ENCODE measurements at regions not wholly inside any gene's neighbourhood (a gene's known extent, or its start where the extent isn't known, plus 50 kb on each side); places are given as distances from the start of the nearest gene placed in this dataset.

DNA sequence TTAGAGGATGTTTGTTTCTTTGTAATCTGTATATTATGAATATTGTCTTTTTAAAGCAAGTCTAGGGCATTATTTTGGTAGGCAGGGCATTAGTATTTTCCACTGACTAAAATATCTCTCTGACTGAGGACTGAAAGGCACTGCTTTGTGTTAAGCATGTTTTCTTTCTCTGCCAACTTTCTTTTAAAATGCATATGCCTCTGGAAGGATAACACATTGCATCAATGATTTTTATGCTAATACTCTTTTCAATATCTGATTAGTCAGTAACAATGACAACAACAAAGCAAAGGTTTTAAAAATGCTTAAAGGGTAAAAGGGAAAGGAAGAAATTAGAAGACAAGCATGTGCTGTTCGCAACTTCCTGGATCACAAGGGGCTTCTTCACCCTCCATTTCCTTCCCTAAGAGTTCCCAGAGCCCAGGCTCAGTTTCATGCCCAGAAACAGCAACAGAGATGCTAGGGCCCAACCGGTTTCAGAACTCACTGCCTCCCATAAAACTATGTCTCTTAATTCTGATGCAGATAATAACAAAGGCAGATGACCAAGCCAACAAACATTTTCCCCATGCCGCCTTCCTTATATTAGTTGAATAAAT is 786.8 kb upstream of the ACVR2A start:
- Histone ChIP-seq H3K9me2 (ENCODE audit: insufficient read depth) (no peaks in the 10 kb centered on the region), H3K4me3 (replicated peaks in 1 of 2; ENCODE audit: low read depth in 1 of 2, low read length in 2 of 2) (no peak overlapping the region), H3K4me2 (ENCODE audit: low read length) (no peak overlapping the region), H3K36me3 (ENCODE audit: control insufficient read depth in 1 of 2, insufficient read depth in 2 of 2, low read length in 2 of 2) (no peaks in the 10 kb centered on the region), H3K9me3 (ENCODE audit: control insufficient read depth in 1 of 2, insufficient read depth in 1 of 2, low read depth in 1 of 2, low read length in 2 of 2) (no peaks in the 10 kb centered on the region), H3K9ac (ENCODE audit: low read length) (no peak overlapping the region), H3K27ac (ENCODE audit: low read depth, low read length) (no peak overlapping the region), H3K27me3 (ENCODE audit: insufficient read depth, low read length) (no peaks in the 10 kb centered on the region), H4K20me1 (ENCODE audit: insufficient read depth) (no peaks in the 10 kb centered on the region), H3K4me1 (ENCODE audit: control insufficient read depth in 1 of 2, insufficient read depth in 2 of 2, low read length in 2 of 2) (no peaks in the 10 kb centered on the region), H3K79me2 (ENCODE audit: insufficient read depth, low read length) (no peaks in the 10 kb centered on the region), H2AFZ (ENCODE audit: low read depth, low read length, poor library complexity, severe bottlenecking) (no peak overlapping the region)
- RAD21 ChIA-PET (ENCODE audit: low non-redundant PET in 1 of 2, low total read pairs in 2 of 2, uncharacterized antibody in 2 of 2, unreplicated experiment in 2 of 2), result no interaction called here
- BruUV-seq (replicated peaks), result no TSS peak
- TF ChIP-seq, protein P1, sequence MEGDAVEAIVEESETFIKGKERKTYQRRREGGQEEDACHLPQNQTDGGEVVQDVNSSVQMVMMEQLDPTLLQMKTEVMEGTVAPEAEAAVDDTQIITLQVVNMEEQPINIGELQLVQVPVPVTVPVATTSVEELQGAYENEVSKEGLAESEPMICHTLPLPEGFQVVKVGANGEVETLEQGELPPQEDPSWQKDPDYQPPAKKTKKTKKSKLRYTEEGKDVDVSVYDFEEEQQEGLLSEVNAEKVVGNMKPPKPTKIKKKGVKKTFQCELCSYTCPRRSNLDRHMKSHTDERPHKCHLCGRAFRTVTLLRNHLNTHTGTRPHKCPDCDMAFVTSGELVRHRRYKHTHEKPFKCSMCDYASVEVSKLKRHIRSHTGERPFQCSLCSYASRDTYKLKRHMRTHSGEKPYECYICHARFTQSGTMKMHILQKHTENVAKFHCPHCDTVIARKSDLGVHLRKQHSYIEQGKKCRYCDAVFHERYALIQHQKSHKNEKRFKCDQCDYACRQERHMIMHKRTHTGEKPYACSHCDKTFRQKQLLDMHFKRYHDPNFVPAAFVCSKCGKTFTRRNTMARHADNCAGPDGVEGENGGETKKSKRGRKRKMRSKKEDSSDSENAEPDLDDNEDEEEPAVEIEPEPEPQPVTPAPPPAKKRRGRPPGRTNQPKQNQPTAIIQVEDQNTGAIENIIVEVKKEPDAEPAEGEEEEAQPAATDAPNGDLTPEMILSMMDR (IDR thresholded peaks at IDR 0.05 in 2 of 3, conservative IDR thresholded peaks at IDR 0.05 in 1 of 3; ENCODE audit: borderline replicate concordance in 1 of 3, insufficient read depth in 1 of 3, low read depth in 2 of 3, low read length in 2 of 3), result no peak
- no peak for TF ChIP-seq ZNF274 (IDR thresholded peaks at IDR 0.05; ENCODE audit: low read depth, low read length)
- no peak for TF ChIP-seq ELF1 (IDR thresholded peaks at IDR 0.05; ENCODE audit: borderline replicate concordance, low read depth)
- TF ChIP-seq EGR1 (IDR thresholded peaks at IDR 0.05; ENCODE audit: low read depth), result no peak
- TF ChIP-seq, protein P2, sequence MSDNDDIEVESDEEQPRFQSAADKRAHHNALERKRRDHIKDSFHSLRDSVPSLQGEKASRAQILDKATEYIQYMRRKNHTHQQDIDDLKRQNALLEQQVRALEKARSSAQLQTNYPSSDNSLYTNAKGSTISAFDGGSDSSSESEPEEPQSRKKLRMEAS (IDR thresholded peaks at IDR 0.05), result no peak
- TF ChIP-seq POLR2A (IDR thresholded peaks at IDR 0.05; ENCODE audit: borderline replicate concordance, extremely low read depth, insufficient read depth, insufficient read length), result no peak
- no peak for ATAC-seq
- intact Hi-C loops (cut with micrococcal nuclease), result no loop called here
- CTCF ChIA-PET, result no interaction called here
- POLR2A ChIA-PET, result no interaction called here
- DNase-seq (ENCODE audit: low read depth, low spot score), result no peak

DNA sequence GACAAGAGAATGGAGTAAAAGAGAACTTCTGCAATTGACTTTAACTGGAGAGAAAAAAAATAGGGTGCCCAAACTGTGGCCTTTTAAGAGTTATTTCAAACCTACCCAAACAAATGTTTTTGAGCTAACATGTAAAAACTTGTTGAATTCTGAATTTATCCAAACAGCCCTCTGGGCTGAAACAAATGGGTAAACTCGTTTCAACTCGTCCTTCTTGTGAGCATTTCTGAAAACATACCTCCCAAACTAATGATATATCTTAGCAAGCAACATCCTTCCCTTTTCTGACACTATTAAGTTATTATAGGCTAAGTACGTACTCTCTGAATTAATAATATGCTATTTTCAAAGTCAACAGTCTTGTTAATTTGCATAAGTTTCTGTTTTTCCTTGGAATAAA is 793.0 kb upstream of the ACVR2A start:
- ATAC-seq (no peak), DNase-seq (ENCODE audit: low read depth, low spot score) (no peak)
- POLR2A ChIA-PET, result no interaction called here
- Histone ChIP-seq H3K4me2 (ENCODE audit: low read length) (no peak overlapping the region), H3K4me1 (ENCODE audit: control insufficient read depth in 1 of 2, insufficient read depth in 2 of 2, low read length in 2 of 2) (no peaks in the 10 kb centered on the region), H3K9ac (ENCODE audit: low read length) (no peak overlapping the region), H3K79me2 (ENCODE audit: insufficient read depth, low read length) (no peaks in the 10 kb centered on the region), H4K20me1 (ENCODE audit: insufficient read depth) (no peaks in the 10 kb centered on the region), H3K27me3 (ENCODE audit: insufficient read depth, low read length) (no peaks in the 10 kb centered on the region), H3K9me2 (ENCODE audit: insufficient read depth) (no peaks in the 10 kb centered on the region), H3K36me3 (ENCODE audit: control insufficient read depth in 1 of 2, insufficient read depth in 2 of 2, low read length in 2 of 2) (no peaks in the 10 kb centered on the region), H2AFZ (ENCODE audit: low read depth, low read length, poor library complexity, severe bottlenecking) (no peak overlapping the region), H3K27ac (ENCODE audit: low read depth, low read length) (no peak overlapping the region), H3K9me3 (ENCODE audit: control insufficient read depth in 1 of 2, insufficient read depth in 1 of 2, low read depth in 1 of 2, low read length in 2 of 2) (no peaks in the 10 kb centered on the region), H3K4me3 (replicated peaks in 1 of 2; ENCODE audit: low read depth in 1 of 2, low read length in 2 of 2) (no peak overlapping the region)
- RAD21 ChIA-PET (ENCODE audit: low non-redundant PET in 1 of 2, low total read pairs in 2 of 2, uncharacterized antibody in 2 of 2, unreplicated experiment in 2 of 2), result no interaction called here
- no TSS peak for BruUV-seq (replicated peaks)
- intact Hi-C loops (cut with micrococcal nuclease), result no loop called here
- CTCF ChIA-PET, result no interaction called here
- no peak for TF ChIP-seq CEBPB (IDR thresholded peaks at IDR 0.05; ENCODE audit: low read depth)
- no peak for TF ChIP-seq SRF (IDR thresholded peaks at IDR 0.05; ENCODE audit: low read depth)
- no peak for TF ChIP-seq RAD21 (IDR thresholded peaks at IDR 0.05; ENCODE audit: low read depth)
- TF ChIP-seq EZH2 (IDR thresholded peaks at IDR 0.05), result no peak
- TF ChIP-seq YY1 (IDR thresholded peaks at IDR 0.05; ENCODE audit: extremely low read depth, insufficient replicate concordance, low read depth, low read length), result no peak
- TF ChIP-seq, protein P3, sequence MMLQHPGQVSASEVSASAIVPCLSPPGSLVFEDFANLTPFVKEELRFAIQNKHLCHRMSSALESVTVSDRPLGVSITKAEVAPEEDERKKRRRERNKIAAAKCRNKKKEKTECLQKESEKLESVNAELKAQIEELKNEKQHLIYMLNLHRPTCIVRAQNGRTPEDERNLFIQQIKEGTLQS (IDR thresholded peaks at IDR 0.05), result no peak
- no peak for TF ChIP-seq FOSL1 (IDR thresholded peaks at IDR 0.05; ENCODE audit: low read depth)
- no peak for TF ChIP-seq EZH2phosphoT487 (IDR thresholded peaks at IDR 0.05; ENCODE audit: borderline replicate concordance)
- TF ChIP-seq JUND (IDR thresholded peaks at IDR 0.05), result no peak
- no peak for TF ChIP-seq SIN3A (IDR thresholded peaks at IDR 0.05; ENCODE audit: low read depth)
- no peak for TF ChIP-seq CBX3 (IDR thresholded peaks at IDR 0.05; ENCODE audit: low read depth)
- TF ChIP-seq TCF7L2 (IDR thresholded peaks at IDR 0.05; ENCODE audit: borderline replicate concordance, extremely low read depth, insufficient read depth, insufficient read length), result no peak
- no peak for TF ChIP-seq POLR2A (IDR thresholded peaks at IDR 0.05; ENCODE audit: borderline replicate concordance, extremely low read depth, insufficient read depth, insufficient read length)
- TF ChIP-seq, protein P2 (IDR thresholded peaks at IDR 0.05), result no peak
